HK-2 (cell line): ENCODE measurements at regions not wholly inside any gene's neighbourhood (a gene's known extent, or its start where the extent isn't known, plus 50 kb on each side); places are given as distances from the start of the nearest gene placed in this dataset.
A peak's percentile ranks its signal among the peaks of the same experiment; 100 is the strongest.

Source experiments
- DNase-seq: peaks from one replicate; pipeline ENCODE4 v3.0.0-alpha.2; 2018; ENCODE audit not compliant: unreplicated experiment

DNA sequence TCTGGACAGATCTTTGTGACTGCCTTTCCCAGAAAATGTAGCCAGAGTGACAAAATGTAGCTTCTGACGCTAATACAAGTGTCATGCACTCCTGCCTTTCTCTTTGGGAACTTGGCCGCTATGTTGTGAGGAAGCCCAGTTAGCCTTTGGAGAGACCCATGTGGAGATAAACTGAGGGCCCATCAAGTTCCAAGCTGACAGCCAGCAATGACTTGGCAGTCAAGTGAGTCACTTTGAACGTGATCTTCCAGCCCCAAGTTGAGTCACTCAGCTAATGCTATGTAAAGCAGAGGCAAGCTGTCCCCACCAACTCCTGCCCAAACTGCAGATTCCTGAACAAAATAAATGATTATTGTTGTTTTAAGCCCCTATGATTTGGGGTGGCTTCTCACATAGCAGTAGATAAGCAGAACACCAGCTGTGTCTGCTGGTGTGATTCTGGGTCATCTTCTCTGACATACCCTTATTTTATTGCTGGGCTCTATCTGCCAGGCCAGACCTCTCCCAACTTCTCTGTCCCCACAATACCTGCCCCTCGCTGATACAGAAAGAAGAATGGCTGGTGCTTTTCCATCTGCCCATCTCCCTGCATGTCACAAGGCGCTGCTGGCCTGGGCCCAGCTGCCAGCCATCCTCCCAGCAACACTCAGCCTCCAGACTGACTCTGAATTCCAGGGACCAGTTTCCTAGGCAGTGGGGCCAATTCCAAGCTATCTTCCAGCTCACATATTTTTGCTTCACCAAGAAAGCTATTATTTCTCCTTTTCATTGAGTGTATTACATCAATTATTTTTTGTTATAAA, 274.8 kb downstream of the LRFN2 start:
- no peak for DNase-seq

DNA sequence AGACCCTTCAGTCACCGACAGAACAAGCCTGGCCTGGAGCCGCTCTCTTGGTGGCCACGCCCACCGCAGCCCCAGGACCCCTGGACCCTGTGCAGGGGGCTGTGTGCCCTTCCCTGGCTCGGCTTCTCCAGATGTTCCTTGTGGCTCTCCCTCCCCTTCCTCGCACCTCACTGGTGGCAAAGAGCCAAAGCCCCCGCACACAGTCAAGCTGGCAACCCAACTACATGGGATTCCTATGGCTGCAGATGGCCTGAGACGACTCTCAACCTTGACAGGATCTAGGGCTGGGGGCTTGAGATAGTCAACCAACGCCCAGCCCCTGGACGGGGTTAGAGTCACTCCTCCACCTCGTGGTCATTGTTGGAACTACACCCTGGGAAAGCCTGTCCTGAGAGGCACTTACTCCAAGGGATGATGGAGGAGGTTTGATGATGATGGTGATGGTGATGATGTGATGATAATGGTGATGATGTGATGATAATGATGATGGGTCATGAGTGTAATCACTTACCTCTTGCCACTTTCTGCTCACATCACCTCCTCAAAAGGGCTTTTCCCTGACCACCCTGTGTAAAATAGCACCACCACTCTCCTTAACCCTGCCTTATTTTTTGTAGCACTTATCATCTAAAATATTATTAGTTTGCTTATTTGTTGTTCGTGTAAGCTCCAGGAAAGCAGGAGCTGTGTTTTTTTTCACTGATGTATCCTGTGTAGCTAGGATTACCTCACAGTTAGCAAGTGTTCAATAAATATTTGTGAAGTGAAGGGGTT, 278.4 kb downstream of the LRFN2 start:
- DNase-seq: peak; percentile 38

DNA sequence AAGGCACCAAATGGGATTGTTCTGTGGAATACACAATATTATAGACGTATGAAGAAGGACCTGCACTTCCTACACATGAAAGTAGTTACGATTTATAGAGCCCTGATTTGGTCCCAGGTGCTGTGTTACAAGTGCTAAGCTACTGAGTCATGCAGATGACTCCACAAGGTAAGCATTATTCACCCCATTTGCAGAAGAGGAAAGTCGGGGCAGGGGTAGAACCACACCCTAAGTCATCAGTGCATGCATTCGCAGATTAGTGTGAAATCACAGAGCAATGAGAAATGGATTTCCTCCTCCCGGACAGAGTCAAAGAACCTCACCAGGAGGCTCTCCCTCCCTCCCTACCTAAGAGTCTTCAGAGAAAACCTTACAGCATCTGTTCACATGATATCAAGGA, 279.5 kb downstream of the LRFN2 start:
- DNase-seq: no peak

DNA sequence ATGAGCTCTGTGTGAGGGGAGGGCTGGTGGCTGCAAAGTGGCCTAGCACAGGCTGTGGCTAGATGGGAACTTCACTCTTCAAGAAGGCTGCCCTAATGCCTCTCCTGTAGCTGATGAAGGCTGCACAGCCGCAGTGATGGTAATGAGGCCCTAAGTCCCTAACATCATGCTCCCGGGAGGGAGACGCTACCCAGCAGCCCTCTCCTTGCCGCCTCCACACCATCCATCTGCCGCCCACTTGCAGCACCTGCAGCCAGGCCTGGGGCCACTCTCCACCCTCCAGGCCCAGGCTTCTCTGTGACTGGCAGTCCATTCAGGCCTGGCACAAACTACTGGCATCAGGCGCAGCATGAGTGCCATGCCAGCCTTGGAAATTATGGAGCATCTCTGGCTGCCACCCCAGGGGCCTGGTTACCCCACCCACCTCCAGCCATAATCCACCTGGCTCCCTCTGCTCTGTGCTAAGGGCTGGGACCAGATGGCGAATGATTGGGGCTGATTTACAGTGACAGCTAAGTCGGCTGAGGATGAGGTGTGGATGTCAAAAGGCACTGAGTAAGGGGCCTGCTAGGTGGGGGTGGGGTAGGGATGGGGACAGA, 284.2 kb downstream of the LRFN2 start:
- no peak for DNase-seq

DNA sequence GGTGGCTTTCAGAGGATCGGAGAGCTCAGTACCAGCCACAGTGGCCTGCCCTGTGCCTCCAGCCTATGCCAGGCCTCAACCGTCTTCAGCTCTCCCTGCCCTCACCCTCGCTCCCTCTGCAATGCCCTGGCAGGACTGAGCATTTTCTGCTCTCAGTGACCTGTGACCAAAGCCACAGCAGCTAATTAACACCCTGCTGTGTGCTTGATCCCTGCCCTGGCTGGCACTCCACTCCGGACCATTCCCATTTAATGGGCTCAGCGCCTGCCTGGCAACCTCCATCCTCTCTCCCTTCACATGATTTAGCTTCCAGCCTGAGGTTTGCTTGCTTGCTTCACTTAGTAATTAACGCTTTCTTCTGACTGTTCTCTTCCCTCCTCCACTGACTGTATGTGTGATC, 287.5 kb downstream of the LRFN2 start:
- DNase-seq: no peak

DNA sequence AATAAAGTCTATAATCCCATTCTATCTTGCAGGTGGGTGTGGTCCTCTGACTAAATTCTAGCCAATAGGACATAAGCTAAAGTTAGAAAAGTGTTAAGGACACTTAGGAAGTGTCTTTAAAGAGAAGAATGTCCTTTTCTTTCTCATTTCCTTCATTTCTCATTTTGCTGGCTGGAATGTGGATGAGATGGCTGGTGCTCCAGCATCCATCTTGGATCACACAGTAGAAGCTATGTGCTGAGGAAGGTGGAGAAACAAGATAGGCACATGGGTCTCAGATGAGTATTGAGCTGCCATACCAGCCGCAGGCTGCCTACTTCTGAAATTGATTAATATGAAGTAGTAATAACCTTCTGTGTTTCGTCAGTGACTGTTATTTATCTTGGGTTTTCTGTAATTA, 289.0 kb downstream of the LRFN2 start:
- no peak for DNase-seq

DNA sequence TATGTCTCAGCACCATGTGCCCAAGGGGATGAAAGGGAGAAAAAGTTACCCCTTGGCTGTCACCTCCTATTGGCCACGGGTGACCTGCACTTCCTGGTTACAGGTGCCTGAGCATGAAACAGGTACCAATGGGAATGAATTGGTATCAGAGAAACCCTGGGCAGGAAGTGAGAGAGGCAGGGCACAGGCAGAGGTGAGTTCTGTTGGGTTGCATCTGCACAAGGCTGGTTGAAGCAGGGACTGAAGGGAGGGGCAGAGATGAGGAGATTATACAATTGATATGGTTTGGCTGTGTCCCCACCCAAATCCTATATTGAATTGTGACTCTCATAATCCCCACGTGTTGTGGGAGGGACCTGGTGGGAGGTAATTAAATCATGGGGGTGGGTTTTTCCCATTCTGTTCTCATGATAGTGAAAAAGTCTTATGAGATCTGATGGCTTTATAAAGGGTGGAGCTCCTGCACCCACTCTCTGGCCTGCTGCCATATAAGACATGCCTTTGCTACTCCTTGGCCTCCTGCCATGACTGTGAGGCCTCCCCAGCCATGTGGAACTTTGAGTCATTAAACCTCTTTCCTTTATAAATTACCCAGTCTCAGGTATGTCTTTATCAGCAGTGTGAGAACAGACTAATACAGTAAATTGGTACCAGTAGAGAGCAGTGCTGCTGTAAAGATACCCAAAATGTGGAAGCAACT, 291.8 kb downstream of the LRFN2 start:
- DNase-seq: no peak

DNA sequence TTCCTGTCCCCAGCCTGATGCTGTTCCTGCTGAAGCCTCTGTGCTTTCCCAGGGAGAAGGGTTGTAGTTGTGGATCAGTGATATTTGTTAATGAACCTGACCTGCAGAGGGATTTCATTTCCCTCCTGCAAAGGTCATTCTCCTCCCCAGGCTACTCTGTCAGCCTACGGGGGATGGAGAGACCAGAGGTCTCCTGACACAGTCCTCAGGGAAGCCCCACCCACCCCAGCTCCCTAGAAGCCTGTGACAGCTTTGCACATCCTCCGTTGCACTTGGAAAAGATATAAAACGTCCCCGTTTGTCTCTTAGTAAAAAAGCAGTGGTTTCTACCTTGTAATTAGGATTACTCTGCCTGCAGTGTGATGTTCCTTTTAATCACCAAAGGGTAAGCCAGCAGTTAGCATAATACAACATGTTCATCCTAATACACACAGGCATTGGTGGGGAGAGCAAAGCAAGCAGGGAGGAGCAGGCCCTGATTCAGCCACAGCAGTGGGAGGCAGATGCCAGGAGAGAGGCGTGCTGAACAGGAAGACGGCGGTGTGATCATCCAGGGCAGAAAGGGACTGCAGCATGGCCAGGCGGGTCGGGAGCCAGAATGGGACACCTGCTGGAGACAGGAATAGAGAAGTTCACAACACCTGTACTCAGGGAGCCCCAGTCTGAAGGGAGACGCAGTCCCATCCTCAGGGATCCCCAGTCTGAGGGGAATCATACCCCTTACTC, 293.5 kb downstream of the LRFN2 start:
- no peak for DNase-seq

DNA sequence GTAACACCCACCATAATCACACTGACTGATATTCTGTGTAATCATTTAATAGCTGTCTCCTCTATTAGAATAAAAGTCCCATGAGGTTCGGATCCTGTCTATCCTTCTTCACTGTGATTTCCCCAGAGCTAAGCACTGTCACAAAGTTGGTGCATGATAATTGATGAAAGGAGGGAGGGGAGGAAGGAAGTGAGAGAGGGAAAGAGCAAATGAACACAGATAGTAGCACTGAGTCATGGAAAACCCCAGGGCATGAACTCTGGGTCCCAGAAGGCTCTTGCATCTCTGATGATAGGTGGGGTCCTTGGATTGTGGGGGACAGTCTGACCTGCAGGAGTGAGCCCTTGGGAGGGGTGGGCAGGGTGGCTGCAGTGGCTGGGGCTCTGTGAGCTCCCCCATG, 294.1 kb downstream of the LRFN2 start:
- no peak for DNase-seq

DNA sequence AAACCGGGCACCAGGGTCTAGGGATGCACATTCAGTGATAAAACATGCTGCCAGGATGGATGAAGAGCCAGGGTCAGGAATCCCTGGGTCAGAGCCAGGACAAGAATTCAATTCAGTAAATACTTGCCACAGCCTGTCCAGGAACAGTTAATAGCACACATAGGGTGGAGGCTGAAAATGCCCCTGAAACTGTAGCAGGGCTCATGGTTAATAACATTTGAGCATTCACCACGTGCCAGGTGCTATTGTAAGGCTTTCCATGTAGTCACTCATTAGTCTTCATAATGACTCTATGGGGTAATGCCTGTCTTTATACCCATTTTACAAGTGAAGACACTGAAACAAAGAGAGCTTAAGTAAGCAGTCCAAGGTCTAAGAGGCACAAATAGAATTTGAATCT, 296.3 kb downstream of the LRFN2 start:
- DNase-seq: no peak

DNA sequence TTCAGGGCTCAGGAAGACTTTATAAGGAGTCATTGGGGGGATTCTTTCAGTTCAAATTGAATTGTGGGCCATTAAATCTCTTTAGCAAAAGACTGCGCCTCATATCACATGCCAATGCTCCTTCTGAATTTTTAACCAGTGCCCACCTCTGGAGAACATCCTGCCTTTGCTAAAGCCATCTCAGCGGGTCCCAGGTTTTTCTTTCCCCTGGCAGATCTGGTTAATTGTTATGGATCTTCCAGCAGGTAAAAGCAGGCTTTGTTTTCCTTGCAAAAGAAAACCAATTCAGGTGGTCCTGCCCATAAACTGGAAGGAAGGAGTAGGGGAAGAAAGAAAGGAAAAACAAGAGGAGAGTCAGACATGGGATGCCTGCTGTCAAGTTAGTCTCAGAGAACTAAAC, 298.2 kb downstream of the LRFN2 start:
- DNase-seq: no peak

DNA sequence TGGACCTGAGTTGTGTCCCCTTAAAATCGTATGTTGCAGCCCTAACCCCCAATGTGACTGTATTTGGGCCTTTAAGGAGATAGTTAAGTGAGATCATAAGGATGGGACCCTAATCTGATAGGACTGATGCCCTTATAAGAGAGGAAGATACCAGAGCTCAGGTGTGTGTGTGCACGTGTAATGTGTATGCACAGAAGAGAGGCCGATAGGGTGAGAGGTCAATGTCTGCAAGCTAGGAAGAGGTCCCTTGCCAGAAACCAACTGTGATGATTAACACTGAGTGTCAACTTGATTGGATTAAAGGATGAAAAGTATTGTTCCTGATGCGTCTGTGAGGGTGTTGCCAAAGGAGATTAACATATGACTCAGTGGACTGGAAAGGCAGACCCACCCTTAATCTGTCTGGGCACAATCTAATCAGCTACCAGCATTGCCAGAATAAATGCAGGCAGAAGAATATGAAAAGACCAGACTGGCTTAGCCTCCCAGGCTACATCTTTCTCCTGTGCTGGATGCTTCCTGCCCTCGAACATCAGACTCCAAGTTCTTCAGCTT, 299.8 kb downstream of the LRFN2 start:
- DNase-seq: no peak

DNA sequence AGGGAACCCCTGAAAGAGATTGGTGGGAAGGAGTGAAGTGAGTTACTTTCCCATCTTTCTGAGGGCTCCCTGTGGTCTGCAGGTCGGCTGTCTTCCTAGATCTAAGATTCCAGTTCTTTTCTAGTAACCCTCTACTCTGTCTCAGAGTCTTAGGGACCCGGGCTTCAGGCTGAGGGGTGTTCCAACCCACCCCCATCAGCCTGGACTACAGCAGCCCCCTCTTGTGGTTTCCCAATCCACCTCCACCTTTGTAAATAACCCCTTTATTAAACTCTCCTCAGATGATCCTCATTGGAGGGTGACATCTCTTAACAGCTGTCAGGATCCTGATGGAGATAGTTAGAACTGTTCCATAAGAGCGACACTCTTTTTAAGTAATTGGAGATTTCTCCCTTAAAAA, 300.4 kb downstream of the LRFN2 start:
- DNase-seq: no peak

DNA sequence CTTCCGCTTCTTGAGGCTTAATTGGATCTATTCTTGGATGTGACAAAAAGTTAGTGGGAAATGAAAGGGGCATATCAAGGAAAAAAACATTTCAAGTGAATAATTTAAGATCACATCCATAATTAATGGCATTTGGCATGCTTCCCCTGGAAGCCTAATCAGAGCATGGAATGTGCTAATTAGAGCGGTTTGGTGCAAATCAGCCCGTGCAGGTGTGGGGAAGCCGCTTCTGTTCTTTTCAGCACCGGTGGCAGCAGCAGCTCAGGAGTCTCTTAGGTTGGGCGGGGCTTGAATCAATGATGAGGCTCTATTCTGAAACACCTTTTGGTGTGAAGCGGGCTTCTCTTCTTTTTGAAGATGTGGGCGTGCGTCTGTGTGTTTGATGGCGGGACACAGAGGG, 301.2 kb downstream of the LRFN2 start:
- DNase-seq: no peak

DNA sequence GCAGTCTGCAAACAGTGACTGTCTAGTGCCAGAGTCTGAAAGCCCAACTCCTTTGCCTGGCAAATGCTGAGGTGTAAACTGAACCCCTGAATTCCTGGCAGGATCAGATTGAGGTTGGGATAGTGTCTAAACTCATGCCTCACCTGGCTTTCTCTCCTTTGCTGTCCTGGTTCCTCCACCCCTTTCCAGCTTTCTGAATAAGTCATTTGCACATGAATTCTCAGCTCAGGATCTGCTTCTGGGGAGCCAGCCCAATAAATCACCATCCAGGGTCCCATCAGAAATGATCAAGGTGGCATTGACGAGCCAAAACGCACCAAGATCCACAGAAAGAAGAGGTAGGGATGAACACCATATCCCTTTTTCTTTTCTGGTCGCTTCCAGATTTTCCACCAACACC, 301.6 kb downstream of the LRFN2 start:
- DNase-seq: no peak

DNA sequence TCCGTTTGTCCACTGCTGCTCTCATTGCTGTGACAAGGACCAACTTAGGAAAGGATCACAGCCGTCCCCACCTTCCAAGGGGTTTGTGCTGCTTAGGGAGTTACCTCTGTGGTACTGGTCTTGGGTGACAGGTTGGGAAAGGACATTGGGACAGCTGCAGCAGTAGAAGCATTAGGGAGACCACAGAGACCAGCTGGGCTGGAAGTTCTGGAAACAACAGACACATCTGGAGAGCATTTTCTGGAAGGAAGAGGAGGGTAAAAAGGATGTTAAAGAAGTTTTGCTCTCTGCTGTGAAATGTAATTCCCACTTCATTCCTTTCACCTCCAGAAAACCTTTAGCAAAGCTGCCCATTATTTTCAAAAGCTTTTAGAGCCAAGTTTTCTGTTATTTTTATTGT, 304.2 kb downstream of the LRFN2 start:
- no peak for DNase-seq

DNA sequence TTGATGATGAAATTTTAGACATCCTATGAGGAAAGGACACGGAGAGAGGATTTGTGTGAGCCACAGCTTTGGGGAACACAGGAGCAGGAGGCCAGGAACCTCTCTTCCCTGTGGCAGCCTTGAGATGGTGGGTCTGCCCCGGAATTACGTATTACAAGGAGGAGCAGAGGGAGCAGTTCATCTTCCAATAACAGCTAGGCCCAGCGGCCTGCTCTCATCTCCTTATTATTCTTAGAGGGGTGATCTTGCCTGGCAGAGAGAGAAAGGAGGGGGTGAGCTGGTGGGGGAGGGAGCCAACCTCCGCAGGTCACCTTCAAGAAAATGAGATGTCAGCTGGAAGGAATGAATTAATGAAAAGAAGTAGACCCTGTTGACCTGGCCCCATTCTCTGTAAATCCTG, 305.8 kb downstream of the LRFN2 start:
- no peak for DNase-seq

DNA sequence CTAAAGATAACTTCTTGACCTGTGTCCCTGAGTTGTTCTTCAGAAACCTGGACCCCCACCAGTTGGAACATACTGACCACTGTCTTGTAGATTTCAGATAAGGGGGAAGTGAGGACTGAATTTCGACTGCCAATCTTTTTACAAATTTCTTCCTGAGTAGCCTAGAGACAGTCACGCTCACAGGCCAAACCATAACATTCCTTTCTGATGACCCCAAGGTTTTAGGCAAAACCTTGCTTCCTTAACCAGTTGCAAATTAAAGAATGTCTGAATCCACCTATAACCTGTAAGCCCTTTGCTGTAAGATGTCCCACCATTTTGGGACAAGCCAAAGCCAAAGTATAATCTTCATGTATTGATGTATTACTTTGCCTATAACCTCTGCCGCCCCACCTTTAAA, 306.9 kb downstream of the LRFN2 start:
- DNase-seq: no peak

DNA sequence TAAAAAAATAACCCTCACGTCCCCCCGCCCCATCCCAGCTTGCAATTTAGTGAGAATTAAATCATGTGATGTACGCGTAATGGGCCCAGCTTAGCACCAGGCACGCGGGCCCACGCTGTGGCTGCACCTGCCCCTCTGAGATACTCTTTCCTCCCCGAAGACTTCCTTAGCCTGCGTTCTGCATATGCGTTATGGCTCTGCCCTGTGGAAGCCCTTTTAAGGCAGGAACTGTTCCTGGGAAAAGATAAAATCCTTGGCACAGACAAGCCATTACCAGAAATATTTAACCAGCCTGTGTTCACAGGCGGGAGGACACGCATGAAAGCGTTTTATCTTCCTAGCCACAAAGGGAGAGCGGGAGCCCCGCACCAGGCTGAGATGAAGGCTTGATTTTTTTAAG, 311.0 kb downstream of the LRFN2 start:
- DNase-seq: peak; percentile 4

DNA sequence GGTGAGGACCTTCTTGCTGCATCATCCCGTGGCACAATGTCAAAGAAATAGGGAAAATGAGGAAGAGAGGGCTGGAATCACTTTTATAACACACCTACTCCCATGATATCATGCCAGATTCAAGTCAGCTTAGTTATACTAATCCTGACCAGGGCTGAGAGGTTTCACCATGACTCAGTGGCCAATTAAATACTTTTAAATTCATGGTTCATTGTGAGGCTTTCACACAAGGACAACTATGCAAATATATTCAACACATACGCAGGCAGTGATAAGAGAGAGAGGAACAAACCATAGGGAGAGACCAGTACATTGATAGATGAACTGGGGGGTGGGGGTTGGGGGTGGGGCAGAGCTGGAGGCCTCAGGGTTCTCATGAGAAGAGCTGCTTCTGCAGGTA, 313.1 kb downstream of the LRFN2 start:
- DNase-seq: no peak

DNA sequence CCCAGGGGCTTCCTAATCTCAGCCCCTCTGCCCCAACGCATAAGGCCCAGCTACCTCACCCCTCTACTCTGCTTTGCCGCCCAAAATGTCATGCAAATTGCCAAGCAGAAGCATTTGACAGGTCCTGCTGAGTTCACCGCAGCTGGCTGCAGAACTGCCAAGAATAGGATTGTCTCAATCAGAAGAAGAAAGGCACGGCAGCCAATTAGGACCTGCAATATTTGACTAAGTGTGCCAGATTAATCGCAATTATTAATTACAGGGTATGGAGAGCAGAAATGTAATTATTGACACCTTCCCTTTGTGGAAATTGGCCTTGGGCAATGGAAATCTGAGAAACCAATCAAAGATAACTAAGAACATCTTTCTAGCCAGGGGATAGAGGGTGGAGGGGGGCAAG, 318.6 kb downstream of the LRFN2 start:
- no peak for DNase-seq
